Progenitor cell of endocrine pancreas (in vitro differentiated cells): ENCODE measurements at regions not wholly inside any gene's neighbourhood (a gene's known extent, or its start where the extent isn't known, plus 50 kb on each side); places are given as distances from the start of the nearest gene placed in this dataset.
"Not testable (repeated sequence)": the region's sequence is repeated elsewhere in the genome, so short reads cannot be mapped to it uniquely, and the experiment has no call there.

ENCODE experiments used
- DNase-seq: peaks from one replicate; pipeline ENCODE4 v3.0.0; 2021; ENCODE audit warnings: low spot score; ENCODE audit not compliant: unreplicated experiment
- H3K27ac Mint-ChIP-seq: 2 replicates; pipeline ENCODE4 v1.8.0; 2021; ENCODE audit warnings: mild to moderate bottlenecking, moderate library complexity, mixed read lengths
- H3K27me3 Mint-ChIP-seq: 2 replicates; pipeline ENCODE4 v1.8.0; 2021; ENCODE audit warnings: mixed read lengths
- H3K36me3 Mint-ChIP-seq: 2 replicates; pipeline ENCODE4 v1.8.0; 2022; ENCODE audit warnings: mixed read lengths; ENCODE audit not compliant: insufficient read depth
- H3K4me1 Mint-ChIP-seq: 2 replicates; pipeline ENCODE4 v1.8.0; 2021; ENCODE audit warnings: low read depth, mixed read lengths
- H3K4me3 Mint-ChIP-seq: 2 replicates; pipeline ENCODE4 v1.8.0; 2021; ENCODE audit warnings: low read depth, mild to moderate bottlenecking, moderate library complexity, mixed read lengths
- H3K9me3 Mint-ChIP-seq: 2 replicates; pipeline ENCODE4 v1.8.0; 2021; ENCODE audit warnings: low read depth, mixed read lengths
- CTCF ChIP-seq: fragments of 200-600 bp; sonication (generic); IDR thresholded peaks from one replicate; pipeline ENCODE4 v1.5.0; 2021; ENCODE audit warnings: antibody characterized with exemption, mild to moderate bottlenecking; ENCODE audit not compliant: unreplicated experiment

GRCh38 chr2:163897799-163898198, 162.0 kb upstream of the FIGN start:
- no peak for TF ChIP-seq CTCF
- no peaks in the 10 kb centered on the region for H3K27me3 Mint-ChIP-seq
- H3K4me3 Mint-ChIP-seq = no peak overlapping the region
- H3K36me3 Mint-ChIP-seq = no peaks in the 10 kb centered on the region
- no peaks in the 10 kb centered on the region for H3K4me1 Mint-ChIP-seq
- H3K9me3 Mint-ChIP-seq = peaks cover 32% of the 10 kb centered on the region
- H3K27ac Mint-ChIP-seq = no peak overlapping the region
- no peak for DNase-seq

GRCh38 chr2:163893444-163893843, 157.6 kb upstream of the FIGN start:
- not testable (repeated sequence) for DNase-seq, H3K9me3 Mint-ChIP-seq, H3K4me1 Mint-ChIP-seq, H3K27me3 Mint-ChIP-seq, H3K36me3 Mint-ChIP-seq, H3K4me3 Mint-ChIP-seq, H3K27ac Mint-ChIP-seq

GRCh38 chr2:163888591-163888990, 152.8 kb upstream of the FIGN start:
- Mint-ChIP-seq H3K36me3 (no peaks in the 10 kb centered on the region), H3K27ac (no peak overlapping the region), H3K9me3 (peaks cover 6% of the 10 kb centered on the region), H3K4me1 (peaks cover 3% of the 10 kb centered on the region), H3K27me3 (no peaks in the 10 kb centered on the region), H3K4me3 (no peak overlapping the region)
- TF ChIP-seq CTCF = no peak
- no peak for DNase-seq

GRCh38 chr2:163887182-163887581, 151.4 kb upstream of the FIGN start:
- no peak for DNase-seq
- no peaks in the 10 kb centered on the region for H3K27me3 Mint-ChIP-seq
- no peaks in the 10 kb centered on the region for H3K36me3 Mint-ChIP-seq
- TF ChIP-seq CTCF = peak; percentile 43
- no peak overlapping the region for H3K27ac Mint-ChIP-seq
- peaks cover 3% of the 10 kb centered on the region for H3K4me1 Mint-ChIP-seq
- no peak overlapping the region for H3K4me3 Mint-ChIP-seq
- H3K9me3 Mint-ChIP-seq = no peaks in the 10 kb centered on the region

- Mint-ChIP-seq H3K4me1 (peaks cover 3% of the 10 kb centered on the region), H3K36me3 (no peaks in the 10 kb centered on the region), H3K27me3 (no peaks in the 10 kb centered on the region), H3K27ac (no peak overlapping the region), H3K4me3 (no peak overlapping the region), H3K9me3 (no peaks in the 10 kb centered on the region)
- no peak for TF ChIP-seq CTCF
- DNase-seq = no peak
Observed at GRCh38 chr2:163884416-163884815, 148.6 kb upstream of the FIGN start.

- Mint-ChIP-seq H3K27ac (no peak overlapping the region), H3K4me1 (peaks cover 1% of the 10 kb centered on the region), H3K27me3 (no peaks in the 10 kb centered on the region), H3K36me3 (no peaks in the 10 kb centered on the region), H3K9me3 (no peaks in the 10 kb centered on the region), H3K4me3 (no peak overlapping the region)
- no peak for DNase-seq
- peak; percentile 59 for TF ChIP-seq CTCF
Observed at GRCh38 chr2:163878718-163879117, 142.9 kb upstream of the FIGN start.
